GM18907 (cell line): ENCODE measurements at regions not wholly inside any gene's neighbourhood (a gene's known extent, or its start where the extent isn't known, plus 50 kb on each side); places are given as distances from the start of the nearest gene placed in this dataset.

Experiments
- ATAC-seq: cut with Tn5 transposase; IDR thresholded peaks from one replicate; pipeline ENCODE4 v1.9.1; 2021; ENCODE audit warnings: mild to moderate bottlenecking, moderate library complexity; ENCODE audit not compliant: unreplicated experiment

GRCh38 chr2:16081316-16082200 is 141.2 kb downstream of the MYCN start:
- no peak for ATAC-seq

DNA sequence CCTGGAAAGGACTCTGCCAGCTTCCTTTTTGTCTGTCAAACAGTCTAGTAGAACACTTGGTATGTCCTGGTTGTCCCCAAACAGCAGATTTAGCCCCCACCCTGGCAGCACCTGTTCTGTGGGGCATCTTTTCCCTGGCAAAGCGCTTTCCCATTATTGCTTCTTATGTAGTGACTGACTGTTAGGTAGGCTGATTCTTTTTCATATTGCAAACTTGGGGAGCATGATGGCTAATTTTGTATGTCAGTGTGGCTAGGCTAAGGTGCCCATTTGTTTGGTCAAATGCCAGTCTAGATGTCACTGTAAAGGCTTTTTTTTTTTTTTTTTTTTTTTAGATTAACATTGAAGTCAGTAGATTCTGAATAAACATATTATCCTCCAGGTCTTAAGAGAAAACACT is 140.2 kb downstream of the MYCN start:
- ATAC-seq = no peak

GRCh38 chr2:16080071-16080470 is 139.7 kb downstream of the MYCN start:
- no peak for ATAC-seq

DNA sequence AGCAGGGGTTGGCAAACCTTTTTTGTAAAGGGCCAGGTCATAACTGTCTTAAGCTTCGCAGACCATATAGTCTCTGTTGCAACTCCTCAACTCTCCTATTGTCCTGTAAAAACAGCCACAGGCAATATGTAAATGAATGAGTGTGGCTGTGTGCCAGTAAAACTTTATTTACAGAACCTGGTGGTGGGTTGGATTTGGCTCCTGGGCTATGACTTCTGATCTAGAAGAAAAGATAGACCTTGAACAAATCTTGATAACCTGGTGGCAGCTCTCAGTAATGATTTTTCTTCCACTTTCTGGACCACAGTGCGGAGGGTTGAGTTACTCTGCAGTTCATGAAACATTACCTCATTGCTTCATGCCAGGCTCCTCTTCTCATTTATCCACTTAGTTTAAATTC is 139.3 kb downstream of the MYCN start:
- no peak for ATAC-seq

DNA sequence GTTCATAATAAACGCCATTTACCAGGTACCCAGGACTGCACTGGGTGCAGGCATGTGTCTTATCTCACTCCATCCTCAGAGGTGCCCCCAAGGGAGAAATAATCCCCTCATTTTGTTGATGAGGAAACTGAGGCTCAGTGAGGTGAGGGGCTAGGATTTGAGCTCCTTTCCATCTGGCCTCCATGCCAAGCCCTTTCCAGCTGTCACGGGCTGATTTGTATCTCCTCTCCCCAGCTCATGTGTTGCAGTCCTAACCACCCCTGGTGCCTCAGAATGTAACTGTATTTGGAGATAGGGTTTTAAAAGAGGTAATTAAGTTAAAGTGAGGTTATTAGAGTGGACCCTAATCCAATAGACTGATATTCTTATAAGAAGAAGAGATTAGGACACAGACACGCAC is 137.3 kb downstream of the MYCN start:
- ATAC-seq = no peak

DNA sequence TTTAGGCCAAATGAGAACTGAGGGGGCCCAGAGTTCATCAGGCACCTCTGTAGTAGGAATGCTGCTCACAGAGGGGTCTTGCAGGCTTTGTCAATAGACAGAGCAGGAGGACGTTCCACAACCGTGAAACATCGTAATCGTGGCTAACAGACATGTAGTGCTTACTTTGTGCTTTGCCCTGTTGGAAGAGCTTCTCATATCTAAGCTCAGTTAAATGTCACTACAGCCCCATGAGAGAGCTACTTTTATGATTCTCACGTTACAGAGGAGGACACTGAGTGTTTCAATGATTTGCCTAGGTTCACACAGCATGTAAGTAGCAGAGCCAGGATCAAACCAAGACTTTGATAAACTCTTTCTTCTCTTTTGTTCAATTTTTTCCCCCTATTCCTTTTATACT is 136.6 kb downstream of the MYCN start:
- ATAC-seq = no peak

DNA sequence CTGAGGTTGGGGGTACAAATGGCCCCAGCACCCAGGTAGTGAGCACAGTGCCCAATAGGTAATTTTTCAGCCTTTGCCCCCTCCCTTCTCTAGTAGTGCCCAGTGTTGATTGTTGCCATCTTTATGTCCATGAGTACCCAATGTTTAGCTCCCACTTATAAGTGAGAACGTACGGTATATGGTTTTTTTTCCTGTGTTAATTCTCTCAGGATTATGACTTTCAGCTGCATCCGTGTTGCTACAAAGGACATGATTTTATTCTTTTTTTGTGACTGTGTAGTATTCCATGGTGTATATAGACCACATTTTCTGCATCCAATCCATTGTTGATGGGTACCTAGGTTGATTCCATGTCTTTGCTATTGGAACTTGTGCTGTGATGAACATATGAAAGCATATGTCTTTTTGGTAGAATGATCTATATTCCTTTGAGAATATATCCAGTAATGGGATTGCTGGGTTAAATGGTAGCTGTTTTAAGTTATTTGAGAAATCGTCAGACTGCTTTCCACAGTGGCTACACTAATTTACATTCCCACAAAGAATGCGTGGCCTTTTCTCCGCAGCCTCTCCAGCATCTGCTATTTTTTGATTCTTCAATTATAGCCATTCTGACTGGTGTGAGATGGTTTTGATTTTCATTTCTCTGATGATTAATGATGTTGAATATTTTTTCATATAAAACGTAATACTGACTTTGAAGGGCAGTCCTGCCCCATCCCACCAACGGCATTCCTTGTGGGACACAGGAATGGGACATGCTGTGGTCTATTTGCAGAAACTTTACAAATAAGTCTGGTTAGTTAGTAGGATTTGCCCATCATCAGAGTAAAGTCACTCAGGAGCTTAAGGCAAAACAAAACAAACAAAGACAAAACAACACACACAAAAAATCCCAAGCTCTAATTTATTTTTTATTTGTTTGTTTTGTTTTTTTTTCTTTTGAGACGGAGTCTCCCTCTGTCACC is 135.0 kb downstream of the MYCN start:
- no peak for ATAC-seq

- ATAC-seq = no peak
These were observed 133.6 kb downstream of the MYCN start for GRCh38 chr2:16073921-16074425.

GRCh38 chr2:16073471-16073870 is 133.1 kb downstream of the MYCN start:
- ATAC-seq = no peak

DNA sequence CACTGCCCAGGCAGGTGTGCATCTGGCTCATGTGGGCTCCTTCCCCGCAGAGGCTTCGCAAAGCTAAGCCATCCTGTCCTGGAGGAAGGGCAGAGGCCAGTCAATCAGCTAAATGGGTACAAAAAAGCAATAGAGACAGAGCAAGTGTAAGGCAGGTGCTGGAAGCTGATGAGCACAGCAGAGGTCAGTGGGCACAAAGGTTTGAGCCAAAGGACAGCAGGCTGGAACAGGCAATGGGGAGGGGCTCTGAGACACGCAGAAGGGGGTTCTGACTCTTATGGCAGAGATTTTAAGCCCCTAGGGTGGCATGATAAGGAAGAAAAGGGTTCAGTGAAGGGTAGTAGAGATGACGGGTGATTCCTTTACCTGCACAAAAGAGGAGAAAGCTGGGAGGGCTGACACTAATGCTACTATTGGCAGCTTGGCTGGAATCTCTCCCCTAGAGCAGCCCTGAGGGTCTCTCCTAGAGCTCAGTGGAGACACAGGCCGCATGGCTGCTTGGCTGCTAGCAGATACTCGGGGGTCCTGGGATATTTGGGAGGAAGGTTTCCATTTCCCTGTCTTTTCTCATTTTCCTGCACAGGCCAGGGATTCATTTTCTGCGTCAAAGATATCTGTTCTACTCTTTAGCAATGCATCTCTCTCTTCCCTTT is 132.4 kb downstream of the MYCN start:
- ATAC-seq = no peak

- no peak for ATAC-seq
These were observed 131.7 kb downstream of the MYCN start for GRCh38 chr2:16071865-16072637.

- ATAC-seq = no peak
These were observed 130.9 kb downstream of the MYCN start for GRCh38 chr2:16071039-16071864.

- no peak for ATAC-seq
These were observed 130.3 kb downstream of the MYCN start for GRCh38 chr2:16070648-16070971.

DNA sequence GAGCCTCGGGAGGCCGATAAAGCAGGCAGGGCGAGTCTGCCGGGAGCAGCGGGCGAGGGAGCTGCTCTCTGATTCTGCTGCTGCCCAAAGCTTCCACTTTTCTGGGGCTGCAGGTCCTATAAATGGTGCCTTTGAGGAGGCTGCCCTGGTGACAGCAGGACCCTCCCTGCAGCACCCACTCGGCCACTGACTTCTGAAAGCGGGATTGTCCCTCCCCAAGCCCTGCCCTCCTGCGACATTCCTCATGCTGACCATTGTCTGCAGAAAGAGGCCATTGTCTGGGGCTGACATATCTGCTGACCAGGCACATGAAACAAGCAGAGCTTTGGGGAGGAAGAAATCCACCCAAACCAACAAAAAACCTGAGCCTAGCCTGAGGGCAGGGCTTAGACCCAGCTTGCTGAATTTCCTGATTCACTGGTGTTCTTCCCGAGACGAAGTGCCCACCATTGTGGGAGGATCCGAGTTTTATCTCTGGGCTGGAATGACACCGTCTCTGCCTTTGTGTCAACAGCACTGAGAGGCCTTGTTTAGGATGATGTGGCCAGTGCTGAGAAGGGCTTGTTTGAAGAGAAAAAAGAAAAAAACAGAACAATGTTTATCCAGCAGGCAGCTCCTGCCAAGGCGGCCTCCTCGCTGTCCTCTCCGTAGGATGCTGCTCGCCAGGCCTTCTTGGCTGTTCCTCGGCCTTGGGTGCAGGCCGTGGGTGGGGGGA is 129.7 kb downstream of the MYCN start:
- no peak for ATAC-seq

DNA sequence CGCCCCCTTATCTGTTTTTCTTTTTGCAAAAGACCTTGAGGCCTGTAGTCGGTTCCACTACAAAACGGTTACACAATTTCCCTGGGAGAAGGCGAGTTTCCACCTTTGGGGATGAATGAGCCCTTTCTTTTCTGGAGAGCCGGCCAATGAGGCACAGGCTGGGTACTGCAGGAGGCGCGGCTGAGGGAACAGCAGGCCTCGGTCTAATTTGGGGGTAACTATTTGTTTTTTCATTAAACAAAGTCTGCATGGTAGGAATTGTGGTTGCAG is 129.2 kb downstream of the MYCN start:
- ATAC-seq = no peak

DNA sequence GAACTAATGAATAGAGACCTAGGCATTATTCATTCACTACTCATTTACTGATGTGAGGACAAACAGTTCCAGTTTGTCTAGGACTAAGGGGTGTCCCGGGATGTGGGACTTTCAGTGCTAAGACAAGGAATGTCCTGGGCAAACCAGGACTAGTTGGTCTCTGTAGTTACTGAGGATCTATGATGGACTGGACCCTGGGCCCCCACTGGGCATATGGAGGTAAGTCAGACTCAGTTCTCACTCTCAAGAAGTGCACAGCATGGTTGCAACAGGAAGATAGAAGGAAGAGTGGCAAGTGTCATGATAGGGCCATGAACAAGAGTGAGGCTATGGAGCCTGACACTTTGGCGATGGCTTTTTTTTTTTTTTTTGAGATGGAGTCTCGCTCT is 128.2 kb downstream of the MYCN start:
- no peak for ATAC-seq

- no peak for ATAC-seq
These were observed 127.7 kb downstream of the MYCN start for GRCh38 chr2:16067866-16068551.

- no peak for ATAC-seq
These were observed 127.1 kb downstream of the MYCN start for GRCh38 chr2:16067444-16067843.

DNA sequence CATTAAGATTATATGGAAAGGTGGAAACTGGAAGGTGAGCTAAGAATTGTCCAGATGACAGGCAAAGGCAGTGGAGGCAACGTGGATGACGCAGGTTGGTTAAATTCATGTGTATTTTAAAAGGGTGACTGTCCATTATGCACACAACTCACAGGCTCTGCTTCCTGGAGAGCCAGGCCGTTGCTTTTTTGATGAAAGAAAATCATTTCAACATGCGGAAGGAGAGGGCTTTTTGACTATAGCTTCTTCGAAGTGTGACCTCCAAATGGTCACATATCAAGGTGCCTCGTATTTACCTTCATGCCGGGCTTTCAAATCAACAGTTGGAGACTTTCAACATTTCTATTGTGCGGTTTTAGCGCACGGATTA is 126.7 kb downstream of the MYCN start:
- no peak for ATAC-seq
